MM.1S (cell line): ENCODE measurements at regions not wholly inside any gene's neighbourhood (a gene's known extent, or its start where the extent isn't known, plus 50 kb on each side); places are given as distances from the start of the nearest gene placed in this dataset.

Source experiments
- DNase-seq: peaks from one replicate; pipeline ENCODE4 v3.0.0-alpha.2; 2015
- H2AFZ ChIP-seq: fragments of 300-600 bp; sonication (generic); 2 replicates; pipeline ENCODE4 v1.6.0; 2016; ENCODE audit warnings: antibody characterized with exemption, low read length
- H3F3A ChIP-seq: fragments of 300-600 bp; sonication (generic); 2 replicates; pipeline ENCODE4 v1.6.1; 2016; ENCODE audit warnings: mild to moderate bottlenecking, antibody characterized with exemption, low read length, moderate library complexity, mixed read lengths; ENCODE audit not compliant: insufficient read depth
- H3K27ac ChIP-seq: fragments of 300-600 bp; sonication (generic); 2 replicates; pipeline ENCODE4 v1.5.1; 2016; ENCODE audit warnings: mild to moderate bottlenecking, low read length
- H3K27me3 ChIP-seq: fragments of 300-600 bp; sonication (generic); replicated peaks from 2 replicates; pipeline ENCODE4 v1.6.0; 2016; ENCODE audit warnings: low read length; ENCODE audit not compliant: insufficient read depth
- H3K36me3 ChIP-seq: fragments of 300-600 bp; sonication (generic); replicated peaks from 2 replicates; pipeline ENCODE4 v1.6.1; 2016; ENCODE audit warnings: mild to moderate bottlenecking, low read length, mixed read lengths; ENCODE audit not compliant: insufficient read depth
- H3K4me1 ChIP-seq: fragments of 300-600 bp; sonication (generic); 2 replicates; pipeline ENCODE4 v1.6.1; 2016; ENCODE audit warnings: low read length, mixed read lengths
- H3K4me2 ChIP-seq: fragments of 300-600 bp; sonication (generic); 2 replicates; pipeline ENCODE4 v1.6.0; 2016; ENCODE audit warnings: low read depth, low read length
- H3K4me3 ChIP-seq: fragments of 300-600 bp; sonication (generic); 2 replicates; pipeline ENCODE4 v1.5.1; 2016; ENCODE audit warnings: low read length, mixed read lengths
- H3K79me2 ChIP-seq: fragments of 300-600 bp; sonication (generic); 2 replicates; pipeline ENCODE4 v1.6.1; 2016; ENCODE audit warnings: mixed run types, low read length, mixed read lengths
- H3K9ac ChIP-seq: fragments of 300-600 bp; sonication (generic); 2 replicates; pipeline ENCODE4 v1.6.1; 2016; ENCODE audit warnings: low read length, mixed read lengths
- H3K9me2 ChIP-seq: fragments of 300-600 bp; sonication (generic); replicated peaks from 2 replicates; pipeline ENCODE4 v1.6.1; 2016; ENCODE audit warnings: mild to moderate bottlenecking, low read length, mixed read lengths; ENCODE audit not compliant: insufficient read depth
- H3K9me3 ChIP-seq: fragments of 300-600 bp; sonication (generic); replicated peaks from 2 replicates; pipeline ENCODE4 v1.6.1; 2016; ENCODE audit warnings: mild to moderate bottlenecking, low read length, mixed read lengths; ENCODE audit not compliant: insufficient read depth
- H4K20me1 ChIP-seq: fragments of 300-600 bp; sonication (generic); 2 replicates; pipeline ENCODE4 v1.6.1; 2016; ENCODE audit warnings: mild to moderate bottlenecking, low read length, moderate library complexity, mixed read lengths; ENCODE audit not compliant: insufficient read depth
- CTCF ChIP-seq: fragments of 300-600 bp; sonication (generic); IDR thresholded peaks from 2 replicates; pipeline ENCODE4 v1.5.1; 2016; ENCODE audit warnings: antibody characterized with exemption, low read length, mixed read lengths
- EZH2 ChIP-seq: fragments of 300-600 bp; sonication (generic); optimal IDR thresholded peaks from 2 replicates; pipeline ENCODE3; 2017; ENCODE audit warnings: low read depth, mild to moderate bottlenecking, antibody characterized with exemption, low read length, mixed read lengths
- EZH2phosphoT487 ChIP-seq: fragments of 300-600 bp; sonication (generic); IDR thresholded peaks from 2 replicates; pipeline ENCODE4 v1.6.1; 2018; ENCODE audit warnings: antibody characterized with exemption, low read length

- Histone ChIP-seq H3K9me2 (no peaks in the 10 kb centered on the region), H3K36me3 (no peaks in the 10 kb centered on the region), H3F3A (no peaks in the 10 kb centered on the region), H3K9ac (no peak overlapping the region), H4K20me1 (no peaks in the 10 kb centered on the region), H3K27me3 (no peaks in the 10 kb centered on the region), H3K79me2 (no peaks in the 10 kb centered on the region), H3K4me2 (no peak overlapping the region), H3K4me3 (no peak overlapping the region), H2AFZ (no peak overlapping the region), H3K4me1 (no peaks in the 10 kb centered on the region), H3K27ac (no peak overlapping the region), H3K9me3 (no peaks in the 10 kb centered on the region)
- no peak for DNase-seq
- TF ChIP-seq CTCF (no peak), EZH2phosphoT487 (no peak)
Measured at GRCh38 chrX:104310090-104310489, 55.4 kb upstream of the ESX1 start.

GRCh38 chrX:104309169-104309568 is 54.4 kb upstream of the ESX1 start:
- Histone ChIP-seq H3K4me3 (no peak overlapping the region), H3F3A (no peaks in the 10 kb centered on the region), H3K36me3 (no peaks in the 10 kb centered on the region), H3K9me3 (no peaks in the 10 kb centered on the region), H3K4me1 (no peaks in the 10 kb centered on the region), H4K20me1 (no peaks in the 10 kb centered on the region), H3K79me2 (no peaks in the 10 kb centered on the region), H3K9me2 (no peaks in the 10 kb centered on the region), H3K27me3 (no peaks in the 10 kb centered on the region), H2AFZ (no peak overlapping the region), H3K4me2 (no peak overlapping the region), H3K27ac (no peak overlapping the region), H3K9ac (no peak overlapping the region)
- no peak for DNase-seq
- TF ChIP-seq EZH2phosphoT487 (no peak), EZH2 (no peak), CTCF (no peak)

- Histone ChIP-seq H3F3A (no peaks in the 10 kb centered on the region), H3K4me1 (no peaks in the 10 kb centered on the region), H3K9ac (no peak overlapping the region), H3K9me2 (no peaks in the 10 kb centered on the region), H3K27me3 (no peaks in the 10 kb centered on the region), H3K27ac (no peak overlapping the region), H4K20me1 (no peaks in the 10 kb centered on the region), H3K4me2 (no peak overlapping the region), H3K79me2 (no peaks in the 10 kb centered on the region), H3K36me3 (no peaks in the 10 kb centered on the region), H3K9me3 (no peaks in the 10 kb centered on the region), H3K4me3 (no peak overlapping the region), H2AFZ (no peak overlapping the region)
- no peak for TF ChIP-seq CTCF
- TF ChIP-seq EZH2phosphoT487, result no peak
- TF ChIP-seq EZH2, result no peak
- DNase-seq, result no peak
Measured at GRCh38 chrX:104307341-104307740, 52.6 kb upstream of the ESX1 start.

GRCh38 chrX:104306180-104306579 is 51.4 kb upstream of the ESX1 start:
- Histone ChIP-seq H3K4me3 (no peak overlapping the region), H3K9ac (no peak overlapping the region), H4K20me1 (no peaks in the 10 kb centered on the region), H3K9me3 (no peaks in the 10 kb centered on the region), H3K27me3 (no peaks in the 10 kb centered on the region), H3K4me2 (no peak overlapping the region), H3K36me3 (no peaks in the 10 kb centered on the region), H3K9me2 (no peaks in the 10 kb centered on the region), H2AFZ (no peak overlapping the region), H3K4me1 (no peaks in the 10 kb centered on the region), H3K27ac (no peak overlapping the region), H3F3A (no peaks in the 10 kb centered on the region), H3K79me2 (no peaks in the 10 kb centered on the region)
- no peak for TF ChIP-seq CTCF
- no peak for TF ChIP-seq EZH2phosphoT487
- TF ChIP-seq EZH2, result no peak
- DNase-seq, result no peak
